Prostate gland (tissue), 2 donors: ENCODE measurements at regions not wholly inside any gene's neighbourhood (a gene's known extent, or its start where the extent isn't known, plus 50 kb on each side); places are given as distances from the start of the nearest gene placed in this dataset.

Experiments
- POLR2A ChIP-seq: fragments of 450-650 bp; IDR thresholded peaks from one replicate; pipeline ENCODE4 v1.6.1; 2016; ENCODE audit warnings: antibody characterized with exemption, mild to moderate bottlenecking
- POLR2AphosphoS5 ChIP-seq: sonication (generic); formaldehyde crosslinking; IDR thresholded peaks from one replicate; pipeline ENCODE4 v1.6.1; 2017; ENCODE audit warnings: antibody characterized with exemption
- TF ChIP-seq, protein P1 (sequence below), 4 experiments: fragments of 200-600 bp in 2 of 4; fragments of 450-650 bp in 2 of 4; sonication (generic) in 2 of 4; IDR thresholded peaks; 1 replicate in 3 of 4; 2 replicates in 1 of 4; pipeline ENCODE4 v1.5.1; 2016 to 2019; ENCODE audit warnings: antibody characterized with exemption in 4 of 4, mild to moderate bottlenecking in 2 of 4, moderate library complexity in 2 of 4

DNA sequence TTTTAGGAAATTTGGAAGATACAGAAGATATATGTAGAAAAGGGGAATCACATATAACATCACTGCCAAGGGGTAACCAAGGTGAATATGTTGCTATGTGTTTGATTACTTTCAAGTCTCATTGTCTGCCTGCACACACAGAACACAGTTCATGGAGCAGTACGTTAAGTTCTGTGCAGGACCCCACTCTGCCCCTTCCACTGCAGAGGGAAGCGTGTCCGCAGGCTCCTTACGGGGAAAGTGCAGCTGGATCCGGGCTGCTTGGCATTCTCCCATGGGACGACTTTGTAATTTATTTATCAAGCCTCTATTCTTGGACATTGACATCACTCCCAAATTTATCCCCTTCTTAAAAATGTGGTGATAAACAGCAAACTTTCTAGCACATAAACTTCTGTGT, 226.8 kb downstream of the FOXL1 start:
- TF ChIP-seq, protein P1, sequence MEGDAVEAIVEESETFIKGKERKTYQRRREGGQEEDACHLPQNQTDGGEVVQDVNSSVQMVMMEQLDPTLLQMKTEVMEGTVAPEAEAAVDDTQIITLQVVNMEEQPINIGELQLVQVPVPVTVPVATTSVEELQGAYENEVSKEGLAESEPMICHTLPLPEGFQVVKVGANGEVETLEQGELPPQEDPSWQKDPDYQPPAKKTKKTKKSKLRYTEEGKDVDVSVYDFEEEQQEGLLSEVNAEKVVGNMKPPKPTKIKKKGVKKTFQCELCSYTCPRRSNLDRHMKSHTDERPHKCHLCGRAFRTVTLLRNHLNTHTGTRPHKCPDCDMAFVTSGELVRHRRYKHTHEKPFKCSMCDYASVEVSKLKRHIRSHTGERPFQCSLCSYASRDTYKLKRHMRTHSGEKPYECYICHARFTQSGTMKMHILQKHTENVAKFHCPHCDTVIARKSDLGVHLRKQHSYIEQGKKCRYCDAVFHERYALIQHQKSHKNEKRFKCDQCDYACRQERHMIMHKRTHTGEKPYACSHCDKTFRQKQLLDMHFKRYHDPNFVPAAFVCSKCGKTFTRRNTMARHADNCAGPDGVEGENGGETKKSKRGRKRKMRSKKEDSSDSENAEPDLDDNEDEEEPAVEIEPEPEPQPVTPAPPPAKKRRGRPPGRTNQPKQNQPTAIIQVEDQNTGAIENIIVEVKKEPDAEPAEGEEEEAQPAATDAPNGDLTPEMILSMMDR (IDR thresholded peaks at IDR 0.05): no peak
- TF ChIP-seq POLR2A (no peak), POLR2AphosphoS5 (no peak)
